GM13977 (cell line): ENCODE measurements at regions not wholly inside any gene's neighbourhood (a gene's known extent, or its start where the extent isn't known, plus 50 kb on each side); places are given as distances from the start of the nearest gene placed in this dataset.

Source experiments
- DNase-seq: peaks from one replicate; pipeline ENCODE4 v3.0.0; 2012; ENCODE audit warnings: low spot score
- CTCF ChIP-seq: IDR thresholded peaks from 2 replicates; pipeline ENCODE4 v1.5.1; 2012; ENCODE audit warnings: mild to moderate bottlenecking, control low read depth; ENCODE audit not compliant: insufficient read depth; ENCODE audit errors: extremely low read depth, missing control alignments
- in situ Hi-C: fragments of 300-500 bp; cut with MboI; formaldehyde crosslinking; loops from one replicate; pipeline ENCODE4 v1.12.0; 2022; ENCODE audit warnings: low sequenced_read_pairs, low pct_unique_long_range_greater_than_20kb, mixed read lengths, inconsistent platforms; ENCODE audit not compliant: unreplicated experiment

- in situ Hi-C loops, result no loop called here
- TF ChIP-seq CTCF, result no peak
- no peak for DNase-seq
These were observed 129.7 kb upstream of the ZBTB40 start for GRCh38 chr1:22321917-22322316.

- DNase-seq, result no peak
- in situ Hi-C loops, result no loop called here
- TF ChIP-seq CTCF, result no peak
These were observed 128.4 kb upstream of the ZBTB40 start for GRCh38 chr1:22323141-22323845.

- in situ Hi-C loops, result no loop called here
- TF ChIP-seq CTCF, result no peak
- no peak for DNase-seq
These were observed 127.7 kb upstream of the ZBTB40 start for GRCh38 chr1:22323846-22324504.

- no peak for DNase-seq
- TF ChIP-seq CTCF, result no peak
- in situ Hi-C loops, result no loop called here
These were observed 125.9 kb upstream of the ZBTB40 start for GRCh38 chr1:22325531-22326371.

GRCh38 chr1:22326372-22326915, 125.2 kb upstream of the ZBTB40 start:
- in situ Hi-C loops, result no loop called here
- no peak for TF ChIP-seq CTCF
- no peak for DNase-seq

GRCh38 chr1:22326931-22327330, 124.7 kb upstream of the ZBTB40 start:
- in situ Hi-C loops, result no loop called here
- TF ChIP-seq CTCF, result no peak
- no peak for DNase-seq
